Stimulated activated effector memory CD8-positive, alpha-beta T cell treated with anti-CD3 and anti-CD28 coated beads, Interleukin-12 subunit alpha, Interleukin-12 subunit beta, amount 100 ng/mL, for 72 hours (primary cell): ENCODE measurements at regions not wholly inside any gene's neighbourhood (a gene's known extent, or its start where the extent isn't known, plus 50 kb on each side); places are given as distances from the start of the nearest gene placed in this dataset.
"Not testable (repeated sequence)": the region's sequence is repeated elsewhere in the genome, so short reads cannot be mapped to it uniquely, and the experiment has no call there.

Source experiments
- ATAC-seq: fragments of 150-1000 bp; cut with Tn5 transposase; 2 replicates; pipeline ENCODE4 v1.10.0; 2021
- DNase-seq, 2 donors: peaks; one replicate each; pipeline ENCODE4 v3.0.0; 2021 to 2022; ENCODE audit warnings: low spot score in 2 of 2
- H3K27ac Mint-ChIP-seq: one replicate; pipeline ENCODE4 v1.8.0; 2022; ENCODE audit warnings: mild to moderate bottlenecking, mixed read lengths
- H3K36me3 Mint-ChIP-seq: one replicate; pipeline ENCODE4 v1.8.0; 2022; ENCODE audit warnings: mild to moderate bottlenecking, mixed read lengths
- H3K4me1 Mint-ChIP-seq: one replicate; pipeline ENCODE4 v1.8.0; 2022; ENCODE audit warnings: mixed read lengths
- H3K4me3 Mint-ChIP-seq: one replicate; pipeline ENCODE4 v1.8.0; 2022; ENCODE audit warnings: mild to moderate bottlenecking, mixed read lengths
- H3K9me3 Mint-ChIP-seq: one replicate; pipeline ENCODE4 v1.8.0; 2022; ENCODE audit warnings: mixed read lengths

DNA sequence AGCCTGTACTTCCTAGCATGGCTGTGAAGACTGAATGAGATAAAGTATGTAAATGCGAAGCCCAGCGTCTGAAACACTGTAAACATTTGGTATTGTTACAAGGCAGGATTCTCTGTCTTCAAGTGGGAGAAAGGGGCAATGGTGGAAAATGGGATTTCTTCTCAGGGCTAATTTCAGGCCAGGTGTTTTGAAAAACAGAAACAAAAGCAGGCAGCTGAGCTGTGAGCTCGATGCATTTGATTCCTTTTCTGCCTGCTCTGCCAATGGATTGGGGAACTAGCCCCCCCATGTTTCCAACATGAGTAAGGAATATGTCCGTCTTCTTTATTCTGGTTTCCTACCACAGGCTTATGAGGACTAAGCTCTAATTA, 732.1 kb upstream of the AUTS2 start:
- Mint-ChIP-seq H3K27ac (no peak overlapping the region), H3K4me3 (no peak overlapping the region), H3K9me3 (peaks cover 16% of the 10 kb centered on the region), H3K36me3 (no peaks in the 10 kb centered on the region), H3K4me1 (no peaks in the 10 kb centered on the region)
- ATAC-seq (no peak), DNase-seq (no peak)

DNA sequence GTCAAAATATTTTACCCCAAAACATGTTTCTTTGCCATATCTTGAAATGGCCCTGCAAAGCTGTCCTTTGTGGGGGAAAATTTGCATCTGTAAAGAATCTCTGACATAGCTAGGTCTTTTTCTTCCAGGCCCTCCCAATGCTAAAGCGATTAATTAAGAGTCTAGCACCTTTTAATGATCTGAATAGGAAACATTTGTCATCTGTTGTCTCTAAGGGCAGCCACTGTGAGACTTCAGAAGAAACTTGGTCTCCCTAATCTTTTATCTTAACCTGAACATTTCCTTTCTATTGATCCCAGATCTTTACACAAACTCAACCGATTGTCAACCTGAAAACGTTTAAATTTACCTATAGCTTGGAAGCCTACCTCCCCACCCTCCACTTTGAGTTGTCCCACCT, 731.6 kb upstream of the AUTS2 start:
- H3K27ac Mint-ChIP-seq, H3K4me1 Mint-ChIP-seq, H3K36me3 Mint-ChIP-seq, ATAC-seq, DNase-seq, H3K4me3 Mint-ChIP-seq: not testable (repeated sequence)
- peaks cover 12% of the 10 kb centered on the region for H3K9me3 Mint-ChIP-seq

DNA sequence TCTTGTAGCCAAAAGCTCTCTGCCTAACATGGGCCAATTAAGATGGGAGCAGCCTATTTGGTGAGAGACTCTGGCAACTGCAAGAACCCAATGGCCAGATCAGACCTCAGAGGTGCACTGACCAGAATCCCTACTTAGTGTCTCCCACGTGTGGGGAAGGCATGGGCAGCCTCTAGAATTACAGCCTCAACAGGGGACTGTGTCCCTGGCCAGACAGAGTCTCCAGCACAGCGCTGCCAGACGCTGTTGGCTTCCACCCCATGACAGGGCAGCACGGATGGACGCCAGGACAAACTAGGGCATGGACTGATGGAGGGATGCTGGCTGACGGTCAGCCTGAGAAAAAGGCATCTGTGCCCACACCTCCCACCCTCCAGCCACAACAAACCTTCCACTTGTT, 729.3 kb upstream of the AUTS2 start:
- Mint-ChIP-seq H3K4me3 (no peak overlapping the region), H3K4me1 (no peaks in the 10 kb centered on the region), H3K27ac (no peak overlapping the region), H3K9me3 (peaks cover 15% of the 10 kb centered on the region), H3K36me3 (no peaks in the 10 kb centered on the region)
- no peak for DNase-seq
- ATAC-seq, result no peak

DNA sequence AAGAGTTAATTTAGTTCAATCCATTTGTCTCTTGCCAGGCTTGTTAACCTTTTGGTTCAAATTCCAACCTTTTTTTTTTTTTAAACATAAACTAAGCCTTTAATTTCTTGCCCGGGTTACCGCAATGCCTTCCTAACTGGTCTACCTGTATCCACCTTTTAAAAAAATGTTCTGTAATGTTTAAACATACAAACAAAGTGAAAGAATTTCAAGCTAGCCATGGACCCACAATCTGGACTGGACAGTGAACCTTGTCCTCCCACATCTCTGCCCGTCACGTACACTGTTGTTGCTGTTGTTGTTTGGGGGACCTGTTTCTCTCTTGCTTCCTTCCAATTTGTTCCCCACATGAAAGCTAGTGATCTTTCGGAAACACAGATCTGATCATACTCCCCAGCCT, 724.7 kb upstream of the AUTS2 start:
- DNase-seq (no peak), ATAC-seq (no peak)
- H3K27ac Mint-ChIP-seq, result no peak overlapping the region
- peaks cover 12% of the 10 kb centered on the region for H3K9me3 Mint-ChIP-seq
- H3K4me3 Mint-ChIP-seq, result no peak overlapping the region
- H3K36me3 Mint-ChIP-seq, result no peaks in the 10 kb centered on the region
- H3K4me1 Mint-ChIP-seq, result no peaks in the 10 kb centered on the region

DNA sequence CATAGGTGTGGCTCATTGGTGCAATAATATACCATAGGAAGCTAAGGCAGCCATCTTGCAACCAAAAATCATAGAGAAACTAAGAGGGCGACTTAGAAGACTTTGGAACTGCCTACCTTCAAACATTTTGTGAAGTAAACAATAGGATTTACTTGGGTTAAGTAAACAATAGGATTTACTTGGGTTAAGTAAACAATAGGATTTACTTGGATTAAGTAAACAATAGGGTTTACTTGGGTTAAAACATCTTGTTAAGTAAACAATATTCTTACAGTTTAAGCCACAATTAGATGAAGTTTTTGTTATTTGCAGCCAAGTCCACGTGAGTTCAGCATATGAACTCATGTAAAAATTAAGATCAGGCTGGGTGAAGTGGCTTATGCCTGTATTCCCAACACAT, 722.4 kb upstream of the AUTS2 start:
- no peak overlapping the region for H3K27ac Mint-ChIP-seq
- ATAC-seq, result no peak
- H3K9me3 Mint-ChIP-seq, result peaks cover 2% of the 10 kb centered on the region
- DNase-seq, result no peak
- H3K4me3 Mint-ChIP-seq, result no peak overlapping the region
- H3K36me3 Mint-ChIP-seq, result no peaks in the 10 kb centered on the region
- H3K4me1 Mint-ChIP-seq, result no peaks in the 10 kb centered on the region

DNA sequence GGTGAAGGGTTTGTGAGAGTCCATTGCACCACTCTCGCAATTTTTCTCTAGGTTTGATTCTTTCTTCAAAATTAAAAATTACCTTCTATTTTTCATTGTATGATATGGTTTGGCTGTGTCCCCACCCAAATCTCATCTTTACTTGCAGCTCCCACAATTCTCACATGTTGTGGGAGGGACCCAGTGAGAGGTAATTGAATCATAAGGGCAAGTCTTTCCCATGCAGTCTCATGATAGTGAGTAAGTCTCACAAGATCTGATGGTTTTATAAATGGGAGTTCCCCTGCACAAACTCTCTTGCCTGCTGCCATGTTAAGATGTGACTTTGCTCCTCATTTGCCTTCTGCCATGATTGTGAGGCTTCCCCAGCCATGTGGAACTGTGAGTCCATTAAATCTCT, 711.2 kb upstream of the AUTS2 start:
- not testable (repeated sequence) for DNase-seq, H3K9me3 Mint-ChIP-seq, ATAC-seq, H3K4me1 Mint-ChIP-seq, H3K27ac Mint-ChIP-seq, H3K36me3 Mint-ChIP-seq, H3K4me3 Mint-ChIP-seq

DNA sequence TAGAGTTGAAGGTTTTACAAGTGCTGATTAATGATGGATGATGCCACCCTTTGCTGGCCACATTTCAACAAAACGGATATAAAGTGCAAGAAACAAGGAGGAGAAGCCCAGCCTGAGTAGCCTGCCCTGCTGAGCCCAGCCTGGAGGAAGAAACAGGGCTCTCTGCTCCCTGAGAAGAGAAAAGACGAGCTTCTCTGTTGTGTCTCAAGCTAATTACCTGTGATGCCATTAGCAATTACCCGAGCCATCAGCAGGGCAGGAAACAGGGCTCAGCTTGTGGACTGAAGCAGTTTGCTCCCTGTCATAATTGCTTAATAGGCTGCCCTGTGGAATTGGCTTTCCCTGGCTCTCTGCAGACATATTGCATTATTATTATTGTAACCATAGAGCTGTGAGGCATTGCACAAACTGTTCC, 709.3 kb upstream of the AUTS2 start:
- no peaks in the 10 kb centered on the region for H3K36me3 Mint-ChIP-seq
- H3K9me3 Mint-ChIP-seq, result peaks cover 1% of the 10 kb centered on the region
- H3K4me1 Mint-ChIP-seq, result no peaks in the 10 kb centered on the region
- no peak for DNase-seq
- no peak overlapping the region for H3K4me3 Mint-ChIP-seq
- H3K27ac Mint-ChIP-seq, result no peak overlapping the region
- ATAC-seq, result no peak

DNA sequence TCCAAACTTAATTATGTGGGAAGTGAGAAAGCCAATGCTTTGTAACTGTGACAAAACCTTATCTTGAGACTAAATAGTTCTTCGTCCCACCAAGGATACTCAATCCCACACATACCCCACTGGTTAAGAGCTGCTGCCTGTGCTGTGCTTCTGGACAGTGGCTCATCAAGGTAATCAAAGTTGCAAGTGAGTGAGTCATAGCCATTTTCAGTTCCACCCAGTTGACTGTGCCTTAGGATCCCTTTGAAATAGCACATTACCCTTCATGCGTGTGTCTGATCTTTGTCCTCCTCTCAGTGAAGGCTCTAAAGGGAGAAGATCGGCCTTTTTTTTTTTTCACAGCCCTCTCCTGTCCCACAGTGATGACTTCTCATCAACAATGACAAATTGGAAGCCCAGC, 706.0 kb upstream of the AUTS2 start:
- no peak overlapping the region for H3K27ac Mint-ChIP-seq
- H3K4me1 Mint-ChIP-seq, result no peaks in the 10 kb centered on the region
- no peaks in the 10 kb centered on the region for H3K36me3 Mint-ChIP-seq
- no peak overlapping the region for H3K4me3 Mint-ChIP-seq
- ATAC-seq (no peak), DNase-seq (no peak)
- H3K9me3 Mint-ChIP-seq, result peaks cover 8% of the 10 kb centered on the region

DNA sequence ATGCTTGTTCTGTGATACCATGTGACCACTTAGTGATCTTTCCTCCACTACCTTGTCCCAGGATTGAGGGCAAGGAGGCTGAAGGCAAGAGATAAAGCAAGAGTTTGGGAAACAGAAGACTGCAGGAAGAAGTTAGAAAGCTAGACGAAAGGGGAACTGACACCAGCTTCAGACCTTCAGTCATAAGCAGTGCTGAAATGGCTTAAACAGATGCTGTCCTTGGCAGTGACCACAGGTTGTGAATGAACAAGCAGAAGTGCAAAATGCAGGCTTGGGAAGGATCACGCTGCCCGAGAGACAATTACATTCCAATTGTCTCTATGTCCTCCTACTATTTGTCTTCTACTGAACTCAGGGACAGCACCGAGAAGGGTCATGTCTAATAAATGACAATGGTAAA, 704.9 kb upstream of the AUTS2 start:
- no peak for ATAC-seq
- DNase-seq, result no peak
- Mint-ChIP-seq H3K36me3 (no peaks in the 10 kb centered on the region), H3K4me1 (no peaks in the 10 kb centered on the region), H3K4me3 (no peak overlapping the region), H3K9me3 (peaks cover 8% of the 10 kb centered on the region), H3K27ac (no peak overlapping the region)

DNA sequence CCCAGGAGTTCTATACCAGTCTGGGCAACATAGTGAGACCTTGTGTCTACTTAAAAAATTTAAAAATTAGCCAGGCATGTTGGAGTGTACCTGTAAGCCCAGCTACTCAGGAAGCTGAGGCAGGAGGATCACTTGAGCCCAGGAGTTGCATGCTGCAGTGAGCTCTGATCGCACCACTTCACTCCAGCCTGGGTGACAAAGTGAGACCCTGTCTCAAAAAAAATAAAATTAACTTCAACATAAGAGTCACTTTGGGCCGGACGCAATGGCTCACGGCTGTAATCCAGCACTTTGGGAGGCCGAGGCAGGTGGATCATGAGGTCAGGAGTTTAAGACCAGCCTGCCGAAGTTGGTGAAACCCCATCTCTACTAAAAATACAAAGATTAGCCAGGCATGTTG, 699.1 kb upstream of the AUTS2 start:
- H3K27ac Mint-ChIP-seq, H3K4me1 Mint-ChIP-seq, DNase-seq, H3K4me3 Mint-ChIP-seq, H3K36me3 Mint-ChIP-seq, ATAC-seq: not testable (repeated sequence)
- peaks cover 16% of the 10 kb centered on the region for H3K9me3 Mint-ChIP-seq

DNA sequence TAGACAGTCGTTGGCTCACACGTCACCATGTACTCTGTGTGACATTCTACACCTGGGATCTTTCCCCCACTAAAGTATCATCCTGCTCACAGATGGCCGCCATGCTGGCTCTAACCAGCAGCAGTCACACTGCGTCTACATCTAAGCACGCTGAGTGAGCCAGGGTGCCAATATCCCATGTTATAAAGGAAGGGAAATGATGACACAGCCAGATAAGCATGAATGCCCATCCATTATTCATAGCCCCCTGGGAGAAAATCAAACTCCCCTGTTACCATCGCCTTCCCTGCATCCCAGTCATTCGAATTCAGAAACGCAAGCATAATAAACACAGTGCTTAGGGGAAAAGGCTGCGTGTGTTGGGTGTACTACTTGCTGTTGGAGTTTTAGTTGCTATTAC, 698.2 kb upstream of the AUTS2 start:
- Mint-ChIP-seq H3K9me3 (peaks cover 14% of the 10 kb centered on the region), H3K4me3 (no peak overlapping the region), H3K36me3 (no peaks in the 10 kb centered on the region), H3K4me1 (no peaks in the 10 kb centered on the region), H3K27ac (no peak overlapping the region)
- DNase-seq (no peak), ATAC-seq (no peak)

DNA sequence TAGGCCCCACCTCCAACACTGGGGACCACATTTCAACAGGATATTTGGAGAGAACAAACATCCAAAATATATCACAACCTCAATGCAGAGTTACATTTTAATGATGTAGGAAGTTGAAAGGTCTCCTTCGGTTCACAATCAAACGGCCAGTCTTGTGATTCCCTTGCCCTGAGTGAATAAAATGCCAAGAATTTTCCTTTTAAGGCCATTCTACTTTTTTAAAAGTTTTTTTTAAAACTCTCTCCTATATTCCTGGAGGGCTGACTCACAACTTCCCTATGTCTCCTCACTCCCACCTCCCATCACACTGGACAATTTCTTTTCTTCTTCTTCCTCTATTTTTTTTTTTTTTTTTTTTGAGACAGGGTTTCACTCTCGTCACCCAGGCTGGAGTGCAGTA, 693.6 kb upstream of the AUTS2 start:
- DNase-seq (no peak), ATAC-seq (no peak)
- Mint-ChIP-seq H3K27ac (no peak overlapping the region), H3K36me3 (no peaks in the 10 kb centered on the region), H3K4me3 (no peak overlapping the region), H3K4me1 (no peaks in the 10 kb centered on the region), H3K9me3 (peaks cover 15% of the 10 kb centered on the region)

DNA sequence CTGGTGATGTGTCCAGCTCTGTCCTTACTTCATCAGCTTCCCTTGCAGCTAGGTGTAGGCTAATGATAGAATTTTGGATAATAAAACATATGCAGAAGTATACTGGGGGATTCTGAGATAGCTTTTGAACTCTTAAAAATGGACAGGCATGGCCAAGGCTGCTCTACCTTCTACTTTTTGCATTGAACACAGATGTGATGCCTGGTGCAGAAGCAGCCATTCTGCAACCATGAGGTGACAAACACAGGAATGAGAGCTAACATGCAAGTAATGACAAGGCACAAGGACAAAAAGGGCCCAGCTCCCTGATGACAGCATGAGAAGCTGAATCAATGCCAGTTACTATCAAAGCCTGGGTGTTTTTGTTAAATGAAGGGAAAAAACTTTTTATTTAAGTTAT, 686.5 kb upstream of the AUTS2 start:
- Mint-ChIP-seq H3K27ac (no peak overlapping the region), H3K9me3 (peaks cover 13% of the 10 kb centered on the region), H3K4me3 (no peak overlapping the region), H3K36me3 (no peaks in the 10 kb centered on the region), H3K4me1 (no peaks in the 10 kb centered on the region)
- ATAC-seq (no peak), DNase-seq (no peak)

DNA sequence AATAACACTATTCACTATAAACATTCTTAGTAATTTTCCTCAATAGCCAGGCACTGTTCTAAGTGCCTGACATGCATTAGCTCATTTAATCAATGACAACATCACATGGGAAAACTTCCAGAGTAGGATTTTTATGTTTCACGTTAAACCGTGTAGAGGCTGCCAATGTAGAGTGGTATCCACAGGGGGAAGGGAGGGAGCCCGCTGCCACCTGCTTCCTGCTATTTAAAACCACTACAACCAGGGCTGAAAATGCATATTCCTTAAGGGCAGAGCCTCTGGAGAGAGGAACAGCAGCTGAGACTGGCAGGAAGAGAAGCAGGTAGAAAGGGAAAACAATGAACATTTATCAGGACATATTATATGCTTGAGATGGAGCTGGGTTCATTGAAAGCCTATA, 684.3 kb upstream of the AUTS2 start:
- Mint-ChIP-seq H3K36me3 (no peaks in the 10 kb centered on the region), H3K4me3 (no peak overlapping the region), H3K27ac (no peak overlapping the region), H3K4me1 (no peaks in the 10 kb centered on the region), H3K9me3 (peaks cover 20% of the 10 kb centered on the region)
- ATAC-seq, result no peak
- no peak for DNase-seq

DNA sequence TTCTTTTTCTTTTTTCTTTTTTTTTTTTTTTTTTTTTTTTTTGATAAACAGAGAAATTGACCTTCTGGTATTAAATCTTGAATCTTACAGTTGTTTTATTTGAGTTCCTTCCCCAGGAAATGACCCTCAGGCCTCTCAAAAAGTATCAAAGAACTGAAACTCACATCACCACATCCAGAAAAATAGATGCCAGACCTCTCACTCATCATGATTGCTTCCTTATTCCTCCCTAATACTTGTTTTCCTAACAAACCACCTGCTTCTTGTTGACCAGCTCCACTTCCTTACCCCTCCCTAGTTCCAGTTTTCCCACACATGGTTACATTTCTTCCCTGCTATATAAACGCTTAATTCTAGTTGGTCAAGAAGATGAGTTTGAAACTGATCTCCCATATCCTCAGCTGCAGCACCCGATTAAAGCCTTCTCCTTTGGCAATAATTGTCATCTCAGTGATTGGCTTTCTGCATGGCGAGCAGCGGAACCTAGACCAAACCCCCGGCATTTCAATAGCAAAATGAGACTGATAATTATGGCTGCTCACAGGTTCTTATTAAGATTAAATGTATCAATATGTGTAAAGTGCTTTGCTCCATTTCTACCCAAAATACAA, 681.1 kb upstream of the AUTS2 start:
- Mint-ChIP-seq H3K4me3 (no peak overlapping the region), H3K36me3 (no peaks in the 10 kb centered on the region), H3K4me1 (no peaks in the 10 kb centered on the region), H3K27ac (no peak overlapping the region), H3K9me3 (peaks cover 20% of the 10 kb centered on the region)
- ATAC-seq (no peak), DNase-seq (no peak)

DNA sequence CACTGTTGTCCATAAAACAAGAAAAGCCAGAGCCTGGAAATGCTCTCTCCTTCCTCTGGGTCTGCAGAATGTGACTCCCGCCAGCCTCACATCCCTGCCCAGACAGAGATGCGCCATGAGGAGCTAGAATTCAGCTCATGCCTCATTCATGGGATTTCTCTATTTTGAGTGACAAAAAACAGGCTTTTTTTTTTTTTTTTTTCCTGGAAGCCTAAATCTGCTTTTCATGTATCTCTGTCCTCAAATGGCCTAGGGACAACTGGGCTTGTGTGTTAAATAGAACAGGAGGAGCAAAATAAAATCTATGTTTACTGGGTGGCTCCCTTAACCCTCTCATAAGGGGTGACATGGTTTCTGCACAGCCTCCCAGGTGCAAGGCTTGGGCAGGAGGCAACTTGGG, 679.7 kb upstream of the AUTS2 start:
- peaks cover 16% of the 10 kb centered on the region for H3K9me3 Mint-ChIP-seq
- no peaks in the 10 kb centered on the region for H3K4me1 Mint-ChIP-seq
- H3K27ac Mint-ChIP-seq, result no peak overlapping the region
- H3K36me3 Mint-ChIP-seq, result no peaks in the 10 kb centered on the region
- H3K4me3 Mint-ChIP-seq, result no peak overlapping the region
- DNase-seq (no peak), ATAC-seq (no peak)

DNA sequence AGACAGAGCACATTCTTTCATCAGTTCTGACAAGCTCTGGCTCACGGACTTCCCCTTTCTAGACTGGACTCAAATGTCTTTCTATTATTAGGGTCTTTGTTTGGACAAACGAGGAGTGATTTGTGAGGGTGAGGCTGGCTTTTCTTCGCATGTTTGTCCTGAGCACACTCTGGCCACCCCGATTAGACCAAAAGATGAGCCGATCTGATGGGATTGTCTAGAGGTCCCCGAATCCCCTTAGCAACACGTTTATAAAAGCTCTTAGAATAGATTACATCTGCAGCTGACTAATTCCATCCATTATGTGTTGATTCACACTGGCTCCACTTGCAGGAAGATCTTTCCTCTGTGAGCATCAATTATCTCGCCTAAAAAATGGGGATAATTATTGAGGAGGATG, 675.4 kb upstream of the AUTS2 start:
- peaks cover 5% of the 10 kb centered on the region for H3K9me3 Mint-ChIP-seq
- ATAC-seq (no peak), DNase-seq (no peak)
- no peaks in the 10 kb centered on the region for H3K4me1 Mint-ChIP-seq
- H3K27ac Mint-ChIP-seq, result no peak overlapping the region
- H3K36me3 Mint-ChIP-seq, result no peaks in the 10 kb centered on the region
- H3K4me3 Mint-ChIP-seq, result no peak overlapping the region
